Activated CD8-positive, alpha-beta memory T cell treated with anti-CD3 and anti-CD28 coated beads for 1 hour (primary cell): ENCODE measurements at regions not wholly inside any gene's neighbourhood (a gene's known extent, or its start where the extent isn't known, plus 50 kb on each side); places are given as distances from the start of the nearest gene placed in this dataset.
"Not testable (repeated sequence)": the region's sequence is repeated elsewhere in the genome, so short reads cannot be mapped to it uniquely, and the experiment has no call there.

Experiments used
- DNase-seq, 2 donors: peaks; one replicate each; pipeline ENCODE4 v3.0.0-alpha.2; 2020; ENCODE audit warnings: low read depth in 1 of 2; ENCODE audit errors: extremely low read depth in 1 of 2

GRCh38 chr11:87675993-87676392, 499.2 kb downstream of the RAB38 start:
- no peak for DNase-seq

- DNase-seq, result no peak
These were observed 508.5 kb downstream of the RAB38 start for GRCh38 chr11:87666730-87667129.

- DNase-seq, result no peak
These were observed 513.0 kb downstream of the RAB38 start for GRCh38 chr11:87662287-87662686.

GRCh38 chr11:87660926-87661660, 514.1 kb downstream of the RAB38 start:
- DNase-seq, result no peak

- no peak for DNase-seq
These were observed 515.4 kb downstream of the RAB38 start for GRCh38 chr11:87659807-87660206.

- DNase-seq, result no peak
These were observed 529.6 kb downstream of the RAB38 start for GRCh38 chr11:87645626-87646025.

DNA sequence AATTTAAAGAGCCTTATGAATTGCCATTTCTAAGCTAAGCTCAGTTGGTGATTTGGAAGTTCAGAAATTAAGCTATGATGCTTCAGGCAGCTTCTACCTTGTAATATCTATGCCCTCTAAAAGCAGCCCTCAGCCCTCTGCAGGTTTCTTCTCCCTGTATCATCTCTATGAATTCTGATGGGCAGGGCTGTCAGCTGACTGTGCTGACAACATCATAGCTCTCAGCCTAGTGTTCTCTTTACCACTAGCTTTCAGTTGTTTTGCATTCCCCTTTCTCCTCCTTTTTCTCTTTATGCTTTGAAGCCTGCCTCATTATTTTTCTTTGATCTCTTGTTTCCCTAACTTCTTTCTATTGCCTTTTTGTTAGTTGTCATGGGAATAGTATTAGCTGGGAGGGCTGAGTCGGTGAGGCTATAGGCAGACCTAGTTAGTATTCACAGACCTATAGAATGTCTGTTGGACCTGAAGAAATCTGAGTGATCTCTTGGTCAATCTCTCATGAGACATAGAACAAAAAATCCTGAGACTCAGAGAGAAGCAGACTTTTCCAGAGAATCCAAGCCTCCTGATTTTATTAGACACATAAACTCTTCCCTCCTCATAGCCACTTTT, 535.4 kb downstream of the RAB38 start:
- no peak for DNase-seq

- DNase-seq, result no peak
These were observed 540.2 kb downstream of the RAB38 start for GRCh38 chr11:87635001-87635400.

- no peak for DNase-seq
These were observed 540.9 kb downstream of the RAB38 start for GRCh38 chr11:87634331-87634730.

DNA sequence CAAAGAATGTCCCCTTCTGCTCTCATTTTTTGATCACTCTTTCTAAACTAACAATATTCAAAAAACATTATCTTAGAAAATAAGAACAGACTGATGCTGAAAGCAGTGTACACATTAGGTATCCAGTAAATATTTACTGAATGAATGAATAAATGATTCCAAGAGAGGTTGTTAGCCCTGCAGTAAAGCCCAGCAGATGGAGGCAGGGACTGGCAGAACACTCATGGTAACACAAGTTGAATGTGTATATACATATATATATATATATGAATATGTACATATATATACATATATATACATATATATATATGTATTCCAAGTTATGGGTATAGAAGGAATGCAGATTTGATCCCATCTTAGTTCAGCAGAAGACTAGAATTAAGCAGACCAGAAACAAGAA, 546.3 kb downstream of the RAB38 start:
- no peak for DNase-seq

DNA sequence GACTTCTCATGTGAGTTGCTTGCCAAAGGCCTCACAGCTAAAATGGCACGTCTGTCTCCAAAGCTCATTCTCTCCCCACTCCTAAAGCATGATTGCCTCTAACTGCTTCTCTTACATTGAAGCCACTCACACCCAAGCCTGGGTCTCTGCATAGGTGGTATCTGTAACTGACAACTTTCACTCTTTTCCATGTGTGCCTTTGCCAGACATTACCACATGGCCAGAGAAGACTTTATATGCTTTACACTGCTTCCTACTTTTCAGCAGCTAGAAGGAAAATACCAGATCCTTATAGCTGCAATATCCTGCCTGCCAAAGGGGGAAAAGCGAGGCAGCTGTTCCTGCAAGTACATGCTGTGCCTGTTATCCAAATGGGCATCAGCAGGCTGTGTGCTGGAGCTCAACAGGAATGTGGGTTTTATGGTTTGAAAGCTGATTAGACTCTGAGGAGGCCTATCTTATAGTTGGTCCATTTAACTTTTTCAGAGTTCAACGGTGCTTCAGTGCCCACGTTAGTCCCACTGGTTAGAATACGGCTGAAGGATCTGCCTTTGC, 547.1 kb downstream of the RAB38 start:
- no peak for DNase-seq

- not testable (repeated sequence) for DNase-seq
These were observed 551.5 kb downstream of the RAB38 start for GRCh38 chr11:87623531-87624365.

- no peak for DNase-seq
These were observed 558.7 kb downstream of the RAB38 start for GRCh38 chr11:87616511-87616910.

DNA sequence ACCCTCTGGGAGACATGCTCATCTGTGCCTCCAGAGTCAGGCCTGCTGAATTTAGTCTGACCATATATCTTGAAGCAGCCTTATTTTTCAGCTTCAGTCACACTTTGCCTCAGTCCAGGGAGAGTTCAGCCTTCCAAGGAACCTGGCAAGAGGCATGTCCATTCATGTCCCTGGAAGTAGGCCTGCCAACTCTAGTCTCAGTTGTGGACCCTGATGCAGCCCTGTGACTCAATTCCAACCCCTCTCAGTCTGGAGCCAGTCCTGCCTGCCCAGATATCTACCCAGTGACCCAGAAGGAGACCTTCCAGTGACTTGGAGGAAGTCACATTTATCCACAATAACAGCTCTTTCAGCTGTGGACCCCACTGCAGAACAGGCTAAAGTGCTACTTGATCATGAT, 566.6 kb downstream of the TMEM135 start:
- no peak for DNase-seq

- DNase-seq, result no peak
These were observed 566.2 kb downstream of the TMEM135 start for GRCh38 chr11:87603887-87604286.

- no peak for DNase-seq
These were observed 565.0 kb downstream of the TMEM135 start for GRCh38 chr11:87602776-87603175.

- no peak for DNase-seq
These were observed 563.2 kb downstream of the TMEM135 start for GRCh38 chr11:87600938-87601337.

- no peak for DNase-seq
These were observed 560.0 kb downstream of the TMEM135 start for GRCh38 chr11:87597725-87598124.

GRCh38 chr11:87596176-87596575, 558.4 kb downstream of the TMEM135 start:
- no peak for DNase-seq

DNA sequence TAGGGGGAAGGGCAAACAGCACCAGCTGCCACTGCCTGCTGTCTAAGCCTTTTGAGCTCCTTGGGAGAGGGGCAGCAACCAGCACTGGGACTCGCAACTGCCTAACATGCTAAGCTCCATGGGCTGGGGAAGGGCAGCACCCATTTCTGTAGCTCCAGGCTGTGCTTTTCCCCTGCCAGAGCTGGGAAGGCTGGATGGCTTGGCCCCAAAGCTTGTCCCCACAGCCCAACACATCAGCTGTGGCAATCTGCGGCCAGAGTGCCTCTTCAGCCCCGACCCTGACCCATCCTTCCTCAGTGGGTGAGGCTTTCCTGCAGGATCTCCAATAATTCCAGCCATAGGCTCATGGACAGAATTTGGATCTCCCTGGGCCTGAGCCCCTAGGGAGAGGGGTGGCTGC, 551.3 kb downstream of the TMEM135 start:
- DNase-seq, result no peak

- DNase-seq, result not testable (repeated sequence)
These were observed 547.9 kb downstream of the TMEM135 start for GRCh38 chr11:87585613-87586012.
